Endothelial cell of umbilical vein (primary cell): ENCODE measurements at regions not wholly inside any gene's neighbourhood (a gene's known extent, or its start where the extent isn't known, plus 50 kb on each side); places are given as distances from the start of the nearest gene placed in this dataset.

Experiments used
- BruUV-seq: library from RNA; stranded (reverse); fragments of 400-500 nt; replicated peaks from 2 replicates; lab custom pipeline; 2021; lab: Mats Ljungman, UMichigan
- CTCF ChIA-PET: fragments of 300-600, 350-600 bp; sonication (Branson Sonifier 250); formaldehyde crosslinking; loops from one replicate; lab custom pipeline; 2021; ENCODE audit warnings: antibody characterized with exemption, inconsistent platforms; lab: Charles Lee
- POLR2A ChIA-PET: fragments of 300-600, 350-600 bp; sonication (Branson Sonifier 250); formaldehyde crosslinking; loops from one replicate; lab custom pipeline; 2021; ENCODE audit warnings: antibody characterized with exemption, inconsistent platforms; lab: Charles Lee
- DNase-seq: peaks from one replicate; pipeline ENCODE4 v3.0.0-alpha.2; 2011; ENCODE audit warnings: low read depth, low spot score
- FAIRE-seq: peaks from 2 replicates; lab custom pipeline; 2011; peaks lifted over from hg19 to GRCh38; lab: Jason Lieb, UNC
- H2AFZ ChIP-seq: 2 replicates; pipeline ENCODE4 v1.6.0; 2012; ENCODE audit warnings: low read depth, low read length, control low read depth, inconsistent platforms
- H3K27ac ChIP-seq: 2 replicates; pipeline ENCODE4 v1.5.1; 2011; ENCODE audit warnings: low read depth, mild to moderate bottlenecking, control low read depth, low read length, moderate library complexity; ENCODE audit not compliant: insufficient read depth
- H3K27me3 ChIP-seq, 2 experiments: 2 replicates each; pipeline versions ENCODE4 v1.6.0 to v1.6.1; 2011; ENCODE audit warnings: low read length in 2 of 2, mixed read lengths in 1 of 2; ENCODE audit not compliant: control insufficient read depth in 2 of 2, insufficient read depth in 2 of 2
- H3K36me3 ChIP-seq, 2 experiments: 2 replicates in 1 of 2; 3 replicates in 1 of 2; pipeline ENCODE4 v1.5.1; 2011; ENCODE audit warnings: low read length in 2 of 2, mild to moderate bottlenecking in 1 of 2, moderate library complexity in 1 of 2; ENCODE audit not compliant: control insufficient read depth in 2 of 2, insufficient read depth in 2 of 2; ENCODE audit errors: extremely low read depth in 1 of 2
- H3K4me1 ChIP-seq: 3 replicates; pipeline ENCODE4 v1.5.1; 2011; ENCODE audit warnings: mild to moderate bottlenecking, low read length; ENCODE audit not compliant: control insufficient read depth, insufficient read depth; ENCODE audit errors: extremely low read depth
- H3K4me2 ChIP-seq: 2 replicates; pipeline ENCODE4 v1.6.1; 2011; ENCODE audit warnings: low read length, control low read depth, mixed read lengths; ENCODE audit not compliant: insufficient read depth
- H3K4me3 ChIP-seq, 3 experiments: fragments of 200-600 bp in 1 of 3; sonication (generic), shearing (Covaris generic) in 1 of 3; replicated peaks in 1 of 3; 2 replicates each; pipeline ENCODE4 v1.5.1; 2011 to 2016; ENCODE audit warnings: control low read depth in 3 of 3, low read length in 3 of 3, mild to moderate bottlenecking in 2 of 3, inconsistent platforms in 1 of 3, low read depth in 1 of 3, moderate library complexity in 1 of 3; ENCODE audit not compliant: insufficient read depth in 1 of 3
- H3K79me2 ChIP-seq: 2 replicates; pipeline ENCODE4 v1.6.0; 2012; ENCODE audit warnings: low read length, inconsistent platforms; ENCODE audit not compliant: control insufficient read depth, insufficient read depth
- H3K9ac ChIP-seq: replicated peaks from 2 replicates; pipeline ENCODE3; 2011; ENCODE audit warnings: low read length, control low read depth; ENCODE audit not compliant: insufficient read depth; ENCODE audit errors: extremely low read depth
- H3K9me1 ChIP-seq: replicated peaks from 3 replicates; pipeline ENCODE4 v1.6.0; 2011; ENCODE audit warnings: mild to moderate bottlenecking, low read length; ENCODE audit not compliant: control insufficient read depth, insufficient read depth; ENCODE audit errors: extremely low read depth
- H3K9me3 ChIP-seq: replicated peaks from 2 replicates; pipeline ENCODE4 v1.5.1; 2012; ENCODE audit warnings: low read length, inconsistent platforms; ENCODE audit not compliant: control insufficient read depth, insufficient read depth
- H4K20me1 ChIP-seq: replicated peaks from 2 replicates; pipeline ENCODE3; 2011; ENCODE audit warnings: mild to moderate bottlenecking, low read length; ENCODE audit not compliant: control insufficient read depth, insufficient read depth; ENCODE audit errors: extremely low read depth
- CTCF ChIP-seq, 2 donors: IDR thresholded peaks; 1 replicate in 1 of 2; 2 replicates in 1 of 2; pipeline ENCODE4 v1.5.1; 2011; ENCODE audit warnings: low read length in 2 of 2, mild to moderate bottlenecking in 2 of 2, moderate library complexity in 2 of 2, control low read depth in 1 of 2, inconsistent platforms in 1 of 2, low read depth in 1 of 2; ENCODE audit not compliant: insufficient read depth in 1 of 2; ENCODE audit errors: extremely low read depth in 1 of 2
- EZH2 ChIP-seq: IDR thresholded peaks from 2 replicates; pipeline ENCODE4 v1.6.1; 2012; ENCODE audit warnings: borderline replicate concordance, low read depth, mild to moderate bottlenecking, moderate library complexity, low read length, inconsistent platforms; ENCODE audit not compliant: severe bottlenecking
- FOS ChIP-seq: IDR thresholded peaks from 2 replicates; pipeline ENCODE4 v1.6.1; 2011; ENCODE audit warnings: mild to moderate bottlenecking, low read length, moderate library complexity, borderline replicate concordance; ENCODE audit not compliant: insufficient read depth
- GATA2 ChIP-seq: IDR thresholded peaks from 2 replicates; pipeline ENCODE4 v1.7.0; 2011; ENCODE audit warnings: low read depth, mild to moderate bottlenecking, moderate library complexity, mixed read lengths, low read length; ENCODE audit not compliant: insufficient read length, insufficient read depth
- JUN ChIP-seq: IDR thresholded peaks from 2 replicates; pipeline ENCODE4 v1.6.1; 2011; ENCODE audit warnings: borderline replicate concordance, low read depth; ENCODE audit not compliant: insufficient read length, insufficient read depth
- MAX ChIP-seq: IDR thresholded peaks from 2 replicates; pipeline ENCODE4 v1.6.1; 2011; ENCODE audit not compliant: insufficient read depth, insufficient read length
- MYC ChIP-seq: IDR thresholded peaks from one replicate; pipeline ENCODE4 v1.6.1; 2011; ENCODE audit warnings: mild to moderate bottlenecking, low read depth, low read length
- POLR2A ChIP-seq: IDR thresholded peaks from 2 replicates; pipeline ENCODE4 v1.6.1; 2012; ENCODE audit warnings: low read depth, mild to moderate bottlenecking, control low read depth, low read length
- POLR2AphosphoS5 ChIP-seq: IDR thresholded peaks from 2 replicates; pipeline ENCODE4 v1.6.1; 2012; ENCODE audit warnings: low read depth, mild to moderate bottlenecking, control low read depth, low read length, moderate library complexity; ENCODE audit not compliant: insufficient read depth
- dilution Hi-C: fragments of 300-500 bp; cut with MboI; formaldehyde crosslinking; loops from one replicate; pipeline ENCODE4 v1.15.0; 2019; ENCODE audit warnings: low sequenced_read_pairs; ENCODE audit not compliant: extremely low pct_ligation_motif_present
- intact Hi-C: fragments of 100-400 bp; cut with micrococcal nuclease; formaldehyde crosslinking; loops from one replicate; pipeline ENCODE4 v1.10.0; 2022

GRCh38 chr3:118823626-118824025 lies 211.0 kb downstream of the IGSF11 start:
- H3K27me3 ChIP-seq = no peaks in the 10 kb centered on the region
- H3K4me1 ChIP-seq = no peaks in the 10 kb centered on the region
- intact Hi-C loops = no loop called here
- ChIA-PET POLR2A (no interaction called here), CTCF (no interaction called here)
- BruUV-seq = no TSS peak
- no peak overlapping the region for H3K27ac ChIP-seq
- H4K20me1 ChIP-seq = no peaks in the 10 kb centered on the region
- no peaks in the 10 kb centered on the region for H3K9me3 ChIP-seq
- no peak overlapping the region for H3K9ac ChIP-seq
- TF ChIP-seq GATA2 (no peak), POLR2A (no peak), POLR2AphosphoS5 (no peak), JUN (no peak), EZH2 (no peak), MAX (no peak), MYC (no peak), CTCF (IDR thresholded peaks at IDR 0.05; ENCODE audit: extremely low read depth in 1 of 2, insufficient read depth in 1 of 2, low read depth in 1 of 2, low read length in 2 of 2) (no peak), FOS (no peak)
- no peak overlapping the region for H3K4me2 ChIP-seq
- FAIRE-seq (no peak), DNase-seq (no peak)
- dilution Hi-C loops = no loop called here
- H3K9me1 ChIP-seq = no peaks in the 10 kb centered on the region
- no peaks in the 10 kb centered on the region for H3K79me2 ChIP-seq
- no peak overlapping the region for H3K4me3 ChIP-seq
- no peak overlapping the region for H2AFZ ChIP-seq
- H3K36me3 ChIP-seq = no peaks in the 10 kb centered on the region
